Upper lobe of left lung (tissue), 4 donors: ENCODE measurements at regions not wholly inside any gene's neighbourhood (a gene's known extent, or its start where the extent isn't known, plus 50 kb on each side); places are given as distances from the start of the nearest gene placed in this dataset.

Source experiments
- CTCF ChIP-seq, 6 experiments: fragments of 450-650 bp in 4 of 6; fragments of 200-600 bp in 2 of 6; sonication (generic) in 2 of 6; IDR thresholded peaks; one replicate each; pipeline ENCODE4 v1.5.1; 2016 to 2019; ENCODE audit warnings: antibody characterized with exemption in 6 of 6
- POLR2A ChIP-seq, 4 donors: fragments of 450-650 bp; IDR thresholded peaks; one replicate each; pipeline ENCODE4 v1.5.1; 2016 to 2017; ENCODE audit warnings: antibody characterized with exemption in 4 of 4, mild to moderate bottlenecking in 2 of 4
- POLR2AphosphoS5 ChIP-seq, 2 donors: sonication (generic); formaldehyde crosslinking; IDR thresholded peaks; one replicate each; pipeline ENCODE4 v1.5.1; 2017; ENCODE audit warnings: antibody characterized with exemption in 2 of 2

GRCh38 chr2:239856620-239857285 lies 168.4 kb downstream of the NDUFA10 start:
- TF ChIP-seq CTCF (IDR thresholded peaks at IDR 0.05): no peak
- no peak for TF ChIP-seq POLR2AphosphoS5 (IDR thresholded peaks at IDR 0.05)
- no peak for TF ChIP-seq POLR2A (IDR thresholded peaks at IDR 0.05)
